ENCODE measurements at regions not wholly inside any gene's neighbourhood (a gene's known extent, or its start where the extent isn't known, plus 50 kb on each side); places are given as distances from the start of the nearest gene placed in this dataset.

GRCh38 chr3:154743418-154743817 is 313.4 kb upstream of the GPR149 start:
- H3K27me3 Mint-ChIP-seq (ENCODE audit: low read depth, unreplicated experiment): no peaks in the 10 kb centered on the region
- TF ChIP-seq, protein P1, sequence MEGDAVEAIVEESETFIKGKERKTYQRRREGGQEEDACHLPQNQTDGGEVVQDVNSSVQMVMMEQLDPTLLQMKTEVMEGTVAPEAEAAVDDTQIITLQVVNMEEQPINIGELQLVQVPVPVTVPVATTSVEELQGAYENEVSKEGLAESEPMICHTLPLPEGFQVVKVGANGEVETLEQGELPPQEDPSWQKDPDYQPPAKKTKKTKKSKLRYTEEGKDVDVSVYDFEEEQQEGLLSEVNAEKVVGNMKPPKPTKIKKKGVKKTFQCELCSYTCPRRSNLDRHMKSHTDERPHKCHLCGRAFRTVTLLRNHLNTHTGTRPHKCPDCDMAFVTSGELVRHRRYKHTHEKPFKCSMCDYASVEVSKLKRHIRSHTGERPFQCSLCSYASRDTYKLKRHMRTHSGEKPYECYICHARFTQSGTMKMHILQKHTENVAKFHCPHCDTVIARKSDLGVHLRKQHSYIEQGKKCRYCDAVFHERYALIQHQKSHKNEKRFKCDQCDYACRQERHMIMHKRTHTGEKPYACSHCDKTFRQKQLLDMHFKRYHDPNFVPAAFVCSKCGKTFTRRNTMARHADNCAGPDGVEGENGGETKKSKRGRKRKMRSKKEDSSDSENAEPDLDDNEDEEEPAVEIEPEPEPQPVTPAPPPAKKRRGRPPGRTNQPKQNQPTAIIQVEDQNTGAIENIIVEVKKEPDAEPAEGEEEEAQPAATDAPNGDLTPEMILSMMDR (IDR thresholded peaks at IDR 0.05; ENCODE audit: insufficient read depth, low read depth, low read length): no peak
- no peak for TF ChIP-seq EZH2 (IDR thresholded peaks at IDR 0.05; ENCODE audit: insufficient read depth, low read length)
- no peak for DNase-seq (ENCODE audit: low read depth)

GRCh38 chr3:154734468-154734867 is 304.5 kb upstream of the GPR149 start:
- Mint-ChIP-seq H3K36me3 (ENCODE audit: low read depth, unreplicated experiment) (no peaks in the 10 kb centered on the region), H3K9me3 (ENCODE audit: unreplicated experiment) (no peaks in the 10 kb centered on the region), H3K27me3 (ENCODE audit: low read depth, unreplicated experiment) (no peaks in the 10 kb centered on the region), H3K4me3 (ENCODE audit: unreplicated experiment) (no peak overlapping the region), H3K4me1 (ENCODE audit: low read depth, unreplicated experiment) (no peaks in the 10 kb centered on the region), H3K27ac (ENCODE audit: unreplicated experiment) (no peak overlapping the region)
- Histone ChIP-seq H3K36me3 (ENCODE audit: insufficient read depth, low read length) (no peaks in the 10 kb centered on the region), H3K9ac (ENCODE audit: low read length) (no peak overlapping the region), H3K27ac (ENCODE audit: low read depth, low read length) (no peak overlapping the region), H4K20me1 (ENCODE audit: insufficient read depth, low read length) (no peaks in the 10 kb centered on the region), H3K79me2 (ENCODE audit: insufficient read depth, low read length) (no peaks in the 10 kb centered on the region), H2AFZ (ENCODE audit: low read depth, low read length) (no peak overlapping the region), H3K4me2 (ENCODE audit: low read length) (no peak overlapping the region), H3K9me3 (ENCODE audit: insufficient read depth, low read depth, low read length) (no peaks in the 10 kb centered on the region), H3K27me3 (ENCODE audit: insufficient read depth, low read length) (no peaks in the 10 kb centered on the region), H3K4me1 (ENCODE audit: insufficient read depth, low read length) (no peaks in the 10 kb centered on the region), H3K4me3 (ENCODE audit: insufficient read depth, low read depth, low read length) (no peak overlapping the region)
- TF ChIP-seq, protein P1 (IDR thresholded peaks at IDR 0.05; ENCODE audit: insufficient read depth, low read depth, low read length): no peak
- no peak for TF ChIP-seq EZH2 (IDR thresholded peaks at IDR 0.05; ENCODE audit: insufficient read depth, low read length)
- no peak for DNase-seq (ENCODE audit: low read depth)
- FAIRE-seq: no peak

More at GRCh38 chr3:154743418-154743817, 313.4 kb upstream of the GPR149 start:
- Histone ChIP-seq H3K9ac (ENCODE audit: low read length) (no peak overlapping the region), H3K9me3 (ENCODE audit: insufficient read depth, low read depth, low read length) (no peaks in the 10 kb centered on the region), H3K27me3 (ENCODE audit: insufficient read depth, low read length) (no peaks in the 10 kb centered on the region), H3K79me2 (ENCODE audit: insufficient read depth, low read length) (no peaks in the 10 kb centered on the region), H3K4me2 (ENCODE audit: low read length) (no peak overlapping the region), H3K4me1 (ENCODE audit: insufficient read depth, low read length) (no peaks in the 10 kb centered on the region), H3K36me3 (ENCODE audit: insufficient read depth, low read length) (no peaks in the 10 kb centered on the region), H4K20me1 (ENCODE audit: insufficient read depth, low read length) (no peaks in the 10 kb centered on the region), H3K27ac (ENCODE audit: low read depth, low read length) (no peak overlapping the region), H2AFZ (ENCODE audit: low read depth, low read length) (no peak overlapping the region), H3K4me3 (ENCODE audit: insufficient read depth, low read depth, low read length) (no peak overlapping the region)
- no peak overlapping the region for H3K27ac Mint-ChIP-seq (ENCODE audit: unreplicated experiment)
- H3K36me3 Mint-ChIP-seq (ENCODE audit: low read depth, unreplicated experiment): no peaks in the 10 kb centered on the region
- peaks cover 2% of the 10 kb centered on the region for H3K9me3 Mint-ChIP-seq (ENCODE audit: unreplicated experiment)
- no peak for FAIRE-seq
- H3K4me1 Mint-ChIP-seq (ENCODE audit: low read depth, unreplicated experiment): no peaks in the 10 kb centered on the region
- H3K4me3 Mint-ChIP-seq (ENCODE audit: unreplicated experiment): no peak overlapping the region

GRCh38 chr3:154730186-154730585 is 300.2 kb upstream of the GPR149 start:
- H3K4me1 Mint-ChIP-seq (ENCODE audit: low read depth, unreplicated experiment): no peaks in the 10 kb centered on the region
- Histone ChIP-seq H2AFZ (ENCODE audit: low read depth, low read length) (no peak overlapping the region), H3K79me2 (ENCODE audit: insufficient read depth, low read length) (no peaks in the 10 kb centered on the region), H3K9ac (ENCODE audit: low read length) (no peak overlapping the region), H3K4me1 (ENCODE audit: insufficient read depth, low read length) (no peaks in the 10 kb centered on the region), H3K36me3 (ENCODE audit: insufficient read depth, low read length) (no peaks in the 10 kb centered on the region), H3K27me3 (ENCODE audit: insufficient read depth, low read length) (no peaks in the 10 kb centered on the region), H3K4me3 (ENCODE audit: insufficient read depth, low read depth, low read length) (no peak overlapping the region), H4K20me1 (ENCODE audit: insufficient read depth, low read length) (no peaks in the 10 kb centered on the region), H3K4me2 (ENCODE audit: low read length) (no peak overlapping the region), H3K27ac (ENCODE audit: low read depth, low read length) (no peak overlapping the region), H3K9me3 (ENCODE audit: insufficient read depth, low read depth, low read length) (no peaks in the 10 kb centered on the region)
- no peak for DNase-seq (ENCODE audit: low read depth)
- H3K27ac Mint-ChIP-seq (ENCODE audit: unreplicated experiment): no peak overlapping the region
- H3K9me3 Mint-ChIP-seq (ENCODE audit: unreplicated experiment): no peaks in the 10 kb centered on the region
- FAIRE-seq: no peak
- no peak overlapping the region for H3K4me3 Mint-ChIP-seq (ENCODE audit: unreplicated experiment)
- TF ChIP-seq EZH2 (IDR thresholded peaks at IDR 0.05; ENCODE audit: insufficient read depth, low read length): no peak
- TF ChIP-seq, protein P1 (IDR thresholded peaks at IDR 0.05; ENCODE audit: insufficient read depth, low read depth, low read length): no peak
- no peaks in the 10 kb centered on the region for H3K27me3 Mint-ChIP-seq (ENCODE audit: low read depth, unreplicated experiment)
- no peaks in the 10 kb centered on the region for H3K36me3 Mint-ChIP-seq (ENCODE audit: low read depth, unreplicated experiment)

Data from astrocyte (in vitro differentiated cells and primary cell).